Left hindlimb (tissue), 1 donor: ENCODE measurements at regions not wholly inside any gene's neighbourhood (a gene's known extent, or its start where the extent isn't known, plus 50 kb on each side); places are given as distances from the start of the nearest gene placed in this dataset.
"Not testable (repeated sequence)": the region's sequence is repeated elsewhere in the genome, so short reads cannot be mapped to it uniquely, and the experiment has no call there.

Experiments used
- DNase-seq: peaks from one replicate; pipeline ENCODE4 v3.0.0-alpha.2; 2018

GRCh38 chr10:111273235-111273634 is 196.4 kb downstream of the ADRA2A start:
- no peak for DNase-seq

DNA sequence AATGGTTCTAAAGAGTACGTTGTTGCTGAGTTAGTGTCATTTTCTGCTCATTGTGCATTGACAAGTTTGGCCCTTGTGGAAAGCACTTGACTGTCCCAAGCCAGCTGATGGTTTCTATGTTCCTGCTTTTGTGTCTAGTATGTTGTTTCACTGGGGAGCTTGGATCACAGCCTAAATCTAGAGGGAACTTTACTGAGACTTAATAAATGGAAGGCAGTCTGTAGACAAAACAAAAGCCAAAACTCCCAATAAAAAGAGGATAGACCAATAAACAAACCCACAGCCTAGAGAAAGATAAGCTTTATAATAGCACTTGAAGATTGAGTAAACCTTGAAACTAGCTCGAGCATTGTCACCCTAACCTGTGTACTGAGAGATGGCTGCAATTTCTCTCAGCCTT is 196.8 kb downstream of the ADRA2A start:
- DNase-seq, result no peak

GRCh38 chr10:111275091-111275490 is 198.3 kb downstream of the ADRA2A start:
- DNase-seq, result no peak

DNA sequence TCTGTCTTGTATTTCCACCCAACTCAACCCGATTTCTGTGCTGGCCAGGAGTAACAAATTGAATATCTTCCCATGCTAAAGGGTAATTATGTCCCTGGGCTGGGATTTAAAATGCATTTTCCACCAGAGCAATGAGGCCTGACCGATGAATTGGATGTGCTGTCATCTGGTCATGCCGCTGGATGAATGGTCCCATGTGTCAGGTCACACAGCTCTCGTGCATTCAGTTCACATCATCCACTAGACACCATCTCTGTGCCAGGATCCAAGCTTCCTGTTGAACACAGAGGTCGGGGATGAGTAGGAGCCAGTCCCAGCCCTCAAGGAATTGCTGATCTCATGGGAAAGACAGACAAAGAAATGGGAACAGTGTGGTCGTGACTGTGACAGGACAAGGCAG is 200.8 kb downstream of the ADRA2A start:
- DNase-seq, result no peak

GRCh38 chr10:111278266-111278665 is 201.4 kb downstream of the ADRA2A start:
- no peak for DNase-seq

GRCh38 chr10:111281516-111281915 is 204.7 kb downstream of the ADRA2A start:
- DNase-seq, result no peak

GRCh38 chr10:111289461-111289860 is 212.6 kb downstream of the ADRA2A start:
- no peak for DNase-seq

GRCh38 chr10:111290649-111291048 is 213.8 kb downstream of the ADRA2A start:
- no peak for DNase-seq

DNA sequence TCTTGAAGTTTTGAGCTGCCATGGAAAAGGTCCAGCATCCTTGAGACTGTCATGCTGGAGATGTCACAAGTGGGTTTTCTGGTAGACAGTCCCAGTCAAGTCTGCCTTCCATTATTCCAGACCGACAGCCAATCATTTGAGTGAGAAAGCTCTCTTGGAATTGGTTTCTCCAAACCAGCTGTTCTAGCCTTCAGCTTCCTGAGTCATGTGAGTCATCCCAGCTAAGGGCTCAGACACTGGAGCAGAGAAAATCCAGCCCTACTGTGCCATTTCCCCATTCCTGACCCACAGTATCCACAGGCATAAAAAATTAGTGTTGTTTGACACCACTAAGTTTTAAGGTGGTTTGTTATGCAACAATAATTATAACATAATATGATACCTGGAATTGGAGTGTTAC is 219.0 kb downstream of the ADRA2A start:
- no peak for DNase-seq

DNA sequence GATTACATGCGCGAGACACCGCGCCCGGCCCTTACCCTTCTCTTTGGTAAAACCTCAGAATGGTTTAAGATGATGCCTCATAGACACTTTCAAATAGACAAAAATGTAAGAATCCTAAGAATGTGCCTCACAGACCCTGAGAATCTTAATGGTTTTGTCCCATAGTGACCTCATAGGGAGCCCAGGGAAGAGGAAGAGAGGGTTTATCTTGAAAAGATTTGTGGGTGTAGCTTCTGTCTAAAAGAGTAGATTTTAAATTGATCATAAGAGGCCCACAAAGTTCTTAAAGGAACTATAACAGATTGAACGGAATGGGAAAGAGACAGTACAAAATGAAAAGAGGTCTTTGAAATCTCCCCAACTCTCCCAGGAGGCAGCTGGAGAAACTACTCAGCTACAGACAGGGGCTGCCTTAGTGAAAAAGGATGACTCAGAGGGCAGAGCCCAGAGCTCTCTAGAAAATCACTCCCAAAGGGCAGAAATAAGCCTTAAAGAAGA is 220.6 kb downstream of the ADRA2A start:
- no peak for DNase-seq

DNA sequence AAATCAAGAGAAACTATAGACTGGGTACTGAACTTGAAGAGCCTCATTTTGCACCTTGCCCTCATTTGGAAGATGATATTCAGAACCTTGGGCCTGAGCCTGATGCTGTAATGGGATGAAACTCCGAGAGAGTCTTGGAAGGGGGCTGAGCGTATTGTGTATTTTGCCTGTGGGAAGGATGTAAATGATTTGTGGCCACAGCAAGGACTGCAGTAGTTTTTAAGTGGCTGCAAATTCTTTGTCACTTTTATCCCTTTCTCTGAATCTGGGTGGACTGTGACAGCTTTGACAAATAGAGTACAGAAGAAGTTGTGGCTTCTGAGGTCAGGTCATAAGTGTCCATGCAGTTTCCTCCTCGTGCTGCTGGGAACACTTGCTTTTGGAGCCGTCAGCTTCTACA is 221.2 kb downstream of the ADRA2A start:
- no peak for DNase-seq

GRCh38 chr10:111299037-111299436 is 222.2 kb downstream of the ADRA2A start:
- DNase-seq, result no peak

DNA sequence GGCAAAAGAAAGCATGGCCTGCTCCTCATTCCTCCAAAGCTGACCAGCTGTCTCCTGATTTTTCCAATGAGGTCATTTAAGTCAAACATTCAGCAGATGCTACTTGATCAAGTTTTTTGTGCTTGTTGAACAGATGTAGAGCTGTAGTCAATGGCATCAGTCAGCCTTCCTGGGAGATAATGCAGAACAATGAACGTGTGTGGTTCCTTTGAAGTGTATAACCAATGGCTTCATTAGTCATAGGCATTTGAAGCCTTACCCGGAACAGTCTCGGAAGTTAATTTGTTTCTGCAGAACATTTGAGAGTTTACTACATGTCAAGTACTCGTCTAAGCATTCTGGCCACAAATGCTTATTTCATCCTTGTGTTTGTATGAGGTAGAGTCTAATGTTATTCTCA is 227.1 kb downstream of the ADRA2A start:
- DNase-seq, result no peak

DNA sequence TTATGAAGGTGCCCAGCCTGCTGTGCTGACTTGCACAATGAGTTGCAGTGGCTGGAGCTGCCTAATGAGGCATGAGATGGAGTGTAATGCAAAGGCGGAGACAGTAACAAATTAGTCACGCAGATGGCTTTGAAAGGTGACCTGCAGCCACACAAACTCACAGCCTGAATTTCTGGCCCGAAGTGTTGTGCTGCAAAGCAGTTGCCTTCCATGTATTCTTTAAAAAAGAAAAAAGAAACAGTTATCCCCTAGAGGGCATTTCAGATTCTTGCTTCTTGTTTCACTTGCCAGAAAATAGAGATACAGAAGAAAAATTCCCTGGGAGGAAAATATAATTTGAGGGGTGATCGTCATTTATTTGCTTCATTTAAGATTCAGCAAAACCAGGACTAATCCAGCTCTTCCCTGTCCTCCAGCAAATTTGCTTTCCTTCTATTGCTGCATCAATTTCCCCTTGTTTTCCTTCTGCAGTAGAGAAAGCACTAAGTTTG is 239.9 kb downstream of the ADRA2A start:
- DNase-seq, result no peak

GRCh38 chr10:111319866-111320265 is 243.0 kb downstream of the ADRA2A start:
- no peak for DNase-seq

DNA sequence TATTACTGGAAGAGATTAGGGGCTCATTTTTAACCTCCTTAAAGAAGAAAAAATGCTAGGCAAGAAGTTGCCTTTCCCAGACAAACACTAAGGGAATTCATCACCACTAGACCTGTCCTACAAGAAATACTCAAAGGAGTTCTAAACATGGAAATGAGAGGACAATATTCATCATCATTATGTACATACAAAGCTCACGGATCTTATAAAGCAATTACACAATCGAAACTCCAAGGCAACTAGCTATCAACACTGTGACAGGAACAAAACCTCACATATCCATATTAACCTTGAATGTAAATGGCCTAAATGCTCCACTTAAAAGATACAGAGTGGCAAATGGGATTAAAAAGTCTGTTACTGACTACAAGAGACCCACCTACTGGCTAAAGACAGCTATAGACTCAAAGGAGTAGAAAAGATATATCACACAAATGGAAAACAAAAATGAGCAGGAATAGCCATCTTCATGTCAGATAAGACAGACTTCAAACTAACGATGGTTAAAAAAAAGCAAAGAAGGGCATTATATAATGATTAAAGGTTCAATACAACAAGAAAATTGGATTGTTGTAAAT is 246.6 kb downstream of the ADRA2A start:
- no peak for DNase-seq

- DNase-seq, result not testable (repeated sequence)
Measured at GRCh38 chr10:111332174-111332573, 255.3 kb downstream of the ADRA2A start.

DNA sequence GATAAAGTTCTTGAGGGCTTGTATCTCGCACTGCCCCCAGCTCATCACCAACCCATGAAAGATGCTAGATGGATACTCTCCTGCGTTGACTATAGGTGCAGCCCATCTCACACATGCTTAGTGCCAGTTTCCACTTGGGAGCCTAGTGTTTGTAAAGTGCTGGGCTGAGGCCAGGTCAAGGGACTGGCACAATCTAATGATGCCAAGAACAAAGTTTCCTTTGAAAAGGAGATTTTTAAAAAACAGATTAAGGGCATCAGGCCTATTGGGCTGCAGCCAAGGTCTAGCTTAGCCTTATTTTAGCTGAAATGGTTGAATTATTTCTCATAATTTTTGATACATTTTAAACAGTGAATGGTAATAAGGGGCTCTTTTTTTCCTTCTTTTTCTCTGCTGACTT is 259.0 kb downstream of the ADRA2A start:
- no peak for DNase-seq

- DNase-seq, result no peak
Measured at GRCh38 chr10:111338035-111338434, 261.2 kb downstream of the ADRA2A start.

DNA sequence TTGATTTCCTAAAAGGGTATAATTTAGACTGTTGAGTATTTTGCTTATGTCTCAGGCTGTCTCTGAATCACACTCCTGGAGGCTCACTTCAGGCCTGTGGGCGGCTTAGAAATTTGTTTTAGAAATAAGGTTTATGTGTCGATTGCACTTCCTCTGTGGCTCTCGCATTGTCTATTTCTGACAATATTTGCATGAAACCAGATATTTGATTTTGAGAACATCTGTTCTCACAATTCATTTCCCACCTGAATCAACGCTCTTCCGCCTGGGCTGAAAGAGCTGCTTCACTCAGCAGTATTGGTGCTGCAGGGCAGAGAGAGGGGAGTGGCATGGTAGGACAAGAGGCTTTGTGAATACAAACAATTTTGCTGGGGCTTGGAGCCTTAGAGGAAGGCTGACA is 262.0 kb downstream of the ADRA2A start:
- DNase-seq, result no peak

GRCh38 chr10:111344804-111345203 is 268.0 kb downstream of the ADRA2A start:
- no peak for DNase-seq

DNA sequence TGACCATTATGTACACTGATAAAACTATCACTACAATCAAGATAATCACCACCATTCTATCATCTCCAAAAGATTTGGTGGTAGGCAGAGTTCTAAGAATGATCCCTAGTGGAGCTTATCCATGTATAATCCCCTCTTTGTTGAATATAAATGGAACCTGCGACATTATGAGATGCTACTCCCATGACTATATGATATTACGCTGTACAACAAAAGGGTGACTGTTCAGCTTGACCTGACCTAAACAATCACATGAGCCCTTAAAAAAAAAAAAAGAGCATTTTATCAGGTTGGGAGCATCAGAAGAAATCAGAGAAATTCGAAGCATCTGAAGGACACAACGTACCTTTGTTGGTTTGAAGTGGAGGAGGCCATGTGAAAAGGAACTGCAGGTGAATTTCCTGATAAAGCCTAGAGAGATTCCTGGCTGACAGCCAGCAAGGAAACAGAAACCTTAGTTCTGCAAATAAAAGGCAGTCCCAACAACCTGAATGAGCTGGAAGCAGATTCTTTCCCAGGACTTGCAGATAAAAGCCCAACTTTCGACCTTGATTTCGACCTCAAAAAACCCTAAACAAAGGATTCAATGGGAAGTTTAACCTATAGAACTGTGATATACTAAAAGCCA is 270.7 kb downstream of the ADRA2A start:
- DNase-seq, result no peak

DNA sequence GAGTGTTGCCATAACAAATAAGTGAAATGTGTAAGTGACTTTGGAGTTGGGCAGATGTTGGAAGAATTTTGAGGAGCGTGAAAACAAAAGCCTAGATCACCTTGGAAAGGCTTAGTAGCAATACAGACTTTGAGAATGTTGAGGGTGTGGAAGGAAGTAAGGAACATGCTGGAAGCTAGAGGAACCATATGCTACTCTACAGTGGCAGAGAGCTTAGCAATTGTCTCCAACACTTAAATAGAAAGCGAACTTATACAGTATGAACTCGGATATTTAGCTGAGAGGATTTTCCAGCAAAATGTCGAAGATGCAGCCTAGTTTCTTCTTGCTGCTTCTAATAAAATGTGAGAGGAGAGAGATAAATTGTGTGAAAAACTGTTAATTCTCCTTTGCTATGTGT is 271.2 kb downstream of the ADRA2A start:
- no peak for DNase-seq

DNA sequence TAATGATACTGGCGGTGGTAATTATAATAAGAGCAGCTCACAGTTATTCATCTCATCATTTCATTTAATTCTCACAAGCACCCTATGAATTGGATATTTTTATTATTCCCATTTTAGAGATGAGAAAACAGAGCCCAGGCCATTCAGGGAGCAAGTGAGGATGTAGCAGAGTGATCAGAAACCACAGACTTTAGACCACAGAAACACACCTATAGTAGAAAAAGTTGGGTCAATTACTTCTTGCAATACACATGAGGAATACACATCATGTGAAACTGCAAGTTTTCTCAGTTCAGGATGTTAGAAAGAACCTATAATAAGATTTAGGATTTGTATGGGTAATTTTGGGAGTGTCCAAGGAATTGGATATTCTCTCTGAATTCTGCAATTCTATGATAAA is 278.0 kb downstream of the ADRA2A start:
- DNase-seq, result no peak

DNA sequence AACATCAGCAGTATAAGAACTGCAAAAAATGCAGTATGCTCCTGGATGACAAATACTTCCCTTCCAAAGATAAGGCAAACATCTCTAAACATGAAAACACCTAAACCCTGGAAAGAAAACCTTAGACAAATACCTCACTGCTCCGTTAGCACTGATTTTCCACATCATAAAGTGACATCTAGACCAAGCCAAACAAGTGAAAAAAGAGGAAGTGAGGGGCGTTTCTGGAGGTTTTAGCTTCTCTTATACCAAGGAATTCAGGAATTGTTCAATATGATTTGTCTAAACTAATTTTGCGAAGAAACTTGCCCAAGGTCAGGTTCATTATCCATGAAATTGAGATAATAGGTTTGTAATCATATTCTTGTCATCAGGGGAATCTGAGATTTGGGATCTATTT is 279.7 kb downstream of the ADRA2A start:
- DNase-seq, result no peak
